Mammary epithelial cell (primary cell): ENCODE measurements at regions not wholly inside any gene's neighbourhood (a gene's known extent, or its start where the extent isn't known, plus 50 kb on each side); places are given as distances from the start of the nearest gene placed in this dataset.

ENCODE experiments used
- CTCF ChIP-seq, 2 donors: IDR thresholded peaks in 1 of 2; conservative IDR thresholded peaks in 1 of 2; 2 replicates each; pipeline ENCODE4 v1.5.1; 2011 to 2012; ENCODE audit warnings: inconsistent platforms in 2 of 2, low read length in 2 of 2, mild to moderate bottlenecking in 2 of 2, control low read depth in 1 of 2, low read depth in 1 of 2; ENCODE audit not compliant: insufficient read depth in 1 of 2; ENCODE audit errors: extremely low read depth in 1 of 2
- EZH2 ChIP-seq: IDR thresholded peaks from 2 replicates; pipeline ENCODE4 v1.6.1; 2012; ENCODE audit warnings: low read length, inconsistent platforms, borderline replicate concordance

- TF ChIP-seq CTCF (conservative IDR thresholded peaks at IDR 0.05 in 1 of 2, IDR thresholded peaks at IDR 0.05 in 1 of 2; ENCODE audit: extremely low read depth in 1 of 2, insufficient read depth in 1 of 2, low read depth in 1 of 2, low read length in 2 of 2) (no peak), EZH2 (no peak)
These were observed 215.1 kb upstream of the CPEB2 start for GRCh38 chr4:14787221-14787620.
